ENCODE measurements at regions not wholly inside any gene's neighbourhood (a gene's known extent, or its start where the extent isn't known, plus 50 kb on each side); places are given as distances from the start of the nearest gene placed in this dataset.
"Not testable (repeated sequence)": the region's sequence is repeated elsewhere in the genome, so short reads cannot be mapped to it uniquely, and the experiment has no call there.

- TF ChIP-seq, protein P1, sequence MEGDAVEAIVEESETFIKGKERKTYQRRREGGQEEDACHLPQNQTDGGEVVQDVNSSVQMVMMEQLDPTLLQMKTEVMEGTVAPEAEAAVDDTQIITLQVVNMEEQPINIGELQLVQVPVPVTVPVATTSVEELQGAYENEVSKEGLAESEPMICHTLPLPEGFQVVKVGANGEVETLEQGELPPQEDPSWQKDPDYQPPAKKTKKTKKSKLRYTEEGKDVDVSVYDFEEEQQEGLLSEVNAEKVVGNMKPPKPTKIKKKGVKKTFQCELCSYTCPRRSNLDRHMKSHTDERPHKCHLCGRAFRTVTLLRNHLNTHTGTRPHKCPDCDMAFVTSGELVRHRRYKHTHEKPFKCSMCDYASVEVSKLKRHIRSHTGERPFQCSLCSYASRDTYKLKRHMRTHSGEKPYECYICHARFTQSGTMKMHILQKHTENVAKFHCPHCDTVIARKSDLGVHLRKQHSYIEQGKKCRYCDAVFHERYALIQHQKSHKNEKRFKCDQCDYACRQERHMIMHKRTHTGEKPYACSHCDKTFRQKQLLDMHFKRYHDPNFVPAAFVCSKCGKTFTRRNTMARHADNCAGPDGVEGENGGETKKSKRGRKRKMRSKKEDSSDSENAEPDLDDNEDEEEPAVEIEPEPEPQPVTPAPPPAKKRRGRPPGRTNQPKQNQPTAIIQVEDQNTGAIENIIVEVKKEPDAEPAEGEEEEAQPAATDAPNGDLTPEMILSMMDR (tag by site-specific recombination; IDR thresholded peaks at IDR 0.05), result not testable (repeated sequence)
- not testable (repeated sequence) for TF ChIP-seq GLI2 (tag by site-specific recombination; IDR thresholded peaks at IDR 0.05; ENCODE audit: borderline replicate concordance, low read depth); ZNF121 (tag by site-specific recombination; IDR thresholded peaks at IDR 0.05); ZNF362 (tag by site-specific recombination; IDR thresholded peaks at IDR 0.05); ZBTB49 (tag by site-specific recombination; IDR thresholded peaks at IDR 0.05; ENCODE audit: low read depth); MYNN (tag by site-specific recombination; IDR thresholded peaks at IDR 0.05; ENCODE audit: borderline replicate concordance); PBX3 (CRISPR knock-in tag; IDR thresholded peaks at IDR 0.05); ZNF501 (tag by site-specific recombination; IDR thresholded peaks at IDR 0.05); TCF7L2 (IDR thresholded peaks at IDR 0.05; ENCODE audit: borderline replicate concordance, low read depth, low read length); YY1 (tag by site-specific recombination; IDR thresholded peaks at IDR 0.05)
- TF ChIP-seq, protein P2, sequence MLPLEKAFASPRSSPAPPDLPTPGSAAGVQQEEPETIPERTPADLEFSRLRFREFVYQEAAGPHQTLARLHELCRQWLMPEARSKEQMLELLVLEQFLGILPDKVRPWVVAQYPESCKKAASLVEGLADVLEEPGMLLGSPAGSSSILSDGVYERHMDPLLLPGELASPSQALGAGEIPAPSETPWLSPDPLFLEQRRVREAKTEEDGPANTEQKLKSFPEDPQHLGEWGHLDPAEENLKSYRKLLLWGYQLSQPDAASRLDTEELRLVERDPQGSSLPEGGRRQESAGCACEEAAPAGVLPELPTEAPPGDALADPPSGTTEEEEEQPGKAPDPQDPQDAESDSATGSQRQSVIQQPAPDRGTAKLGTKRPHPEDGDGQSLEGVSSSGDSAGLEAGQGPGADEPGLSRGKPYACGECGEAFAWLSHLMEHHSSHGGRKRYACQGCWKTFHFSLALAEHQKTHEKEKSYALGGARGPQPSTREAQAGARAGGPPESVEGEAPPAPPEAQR (tag by site-specific recombination; IDR thresholded peaks at IDR 0.05), result not testable (repeated sequence)
- TF ChIP-seq, protein P3, sequence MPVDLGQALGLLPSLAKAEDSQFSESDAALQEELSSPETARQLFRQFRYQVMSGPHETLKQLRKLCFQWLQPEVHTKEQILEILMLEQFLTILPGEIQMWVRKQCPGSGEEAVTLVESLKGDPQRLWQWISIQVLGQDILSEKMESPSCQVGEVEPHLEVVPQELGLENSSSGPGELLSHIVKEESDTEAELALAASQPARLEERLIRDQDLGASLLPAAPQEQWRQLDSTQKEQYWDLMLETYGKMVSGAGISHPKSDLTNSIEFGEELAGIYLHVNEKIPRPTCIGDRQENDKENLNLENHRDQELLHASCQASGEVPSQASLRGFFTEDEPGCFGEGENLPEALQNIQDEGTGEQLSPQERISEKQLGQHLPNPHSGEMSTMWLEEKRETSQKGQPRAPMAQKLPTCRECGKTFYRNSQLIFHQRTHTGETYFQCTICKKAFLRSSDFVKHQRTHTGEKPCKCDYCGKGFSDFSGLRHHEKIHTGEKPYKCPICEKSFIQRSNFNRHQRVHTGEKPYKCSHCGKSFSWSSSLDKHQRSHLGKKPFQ (tag by site-specific recombination; IDR thresholded peaks at IDR 0.05), result not testable (repeated sequence)
- TF ChIP-seq, protein P4, sequence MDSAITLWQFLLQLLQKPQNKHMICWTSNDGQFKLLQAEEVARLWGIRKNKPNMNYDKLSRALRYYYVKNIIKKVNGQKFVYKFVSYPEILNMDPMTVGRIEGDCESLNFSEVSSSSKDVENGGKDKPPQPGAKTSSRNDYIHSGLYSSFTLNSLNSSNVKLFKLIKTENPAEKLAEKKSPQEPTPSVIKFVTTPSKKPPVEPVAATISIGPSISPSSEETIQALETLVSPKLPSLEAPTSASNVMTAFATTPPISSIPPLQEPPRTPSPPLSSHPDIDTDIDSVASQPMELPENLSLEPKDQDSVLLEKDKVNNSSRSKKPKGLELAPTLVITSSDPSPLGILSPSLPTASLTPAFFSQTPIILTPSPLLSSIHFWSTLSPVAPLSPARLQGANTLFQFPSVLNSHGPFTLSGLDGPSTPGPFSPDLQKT (IDR thresholded peaks at IDR 0.05; ENCODE audit: borderline replicate concordance, low read depth, low read length), result not testable (repeated sequence)
Measured at GRCh38 chr4:189848672-189849071, 92.0 kb upstream of the FRG1 start.
